ENCODE measurements at regions not wholly inside any gene's neighbourhood (a gene's known extent, or its start where the extent isn't known, plus 50 kb on each side); places are given as distances from the start of the nearest gene placed in this dataset.

GRCh38 chr13:82341116-82341515 lies 1541.2 kb downstream of the SLITRK1 start:
- TF ChIP-seq CTCF (IDR thresholded peaks at IDR 0.05; ENCODE audit: poor library complexity) (no peak), EZH2 (IDR thresholded peaks at IDR 0.05; ENCODE audit: borderline replicate concordance) (no peak)

All from hepatocyte (in vitro differentiated cells).